GM18909 (cell line): ENCODE measurements at regions not wholly inside any gene's neighbourhood (a gene's known extent, or its start where the extent isn't known, plus 50 kb on each side); places are given as distances from the start of the nearest gene placed in this dataset.
"Not testable (repeated sequence)": the region's sequence is repeated elsewhere in the genome, so short reads cannot be mapped to it uniquely, and the experiment has no call there.

Experiments
- ATAC-seq: cut with Tn5 transposase; IDR thresholded peaks from one replicate; pipeline ENCODE4 v1.9.1; 2021; ENCODE audit warnings: mild to moderate bottlenecking; ENCODE audit not compliant: unreplicated experiment, poor library complexity

DNA sequence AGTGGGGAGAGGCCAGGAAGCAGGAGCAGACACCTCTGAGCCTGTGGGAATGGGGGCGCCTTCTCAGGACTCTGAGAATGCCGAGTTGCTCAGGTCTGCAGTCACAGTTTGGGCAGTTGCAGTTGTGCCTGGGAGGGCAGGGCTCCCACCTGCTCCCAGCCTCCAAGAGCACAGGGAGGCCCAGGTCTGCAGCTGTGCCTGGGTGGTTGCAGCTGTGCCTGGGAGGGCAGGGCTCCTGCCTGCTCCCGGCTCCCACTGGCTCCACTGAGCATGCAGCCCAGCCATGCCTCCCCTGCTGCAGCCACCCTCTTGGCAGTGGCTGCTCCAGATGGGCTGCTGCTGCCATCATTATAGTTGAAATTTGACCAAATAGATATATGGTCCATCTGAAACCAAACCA is 1062.8 kb upstream of the ACO1 start:
- ATAC-seq, result no peak

DNA sequence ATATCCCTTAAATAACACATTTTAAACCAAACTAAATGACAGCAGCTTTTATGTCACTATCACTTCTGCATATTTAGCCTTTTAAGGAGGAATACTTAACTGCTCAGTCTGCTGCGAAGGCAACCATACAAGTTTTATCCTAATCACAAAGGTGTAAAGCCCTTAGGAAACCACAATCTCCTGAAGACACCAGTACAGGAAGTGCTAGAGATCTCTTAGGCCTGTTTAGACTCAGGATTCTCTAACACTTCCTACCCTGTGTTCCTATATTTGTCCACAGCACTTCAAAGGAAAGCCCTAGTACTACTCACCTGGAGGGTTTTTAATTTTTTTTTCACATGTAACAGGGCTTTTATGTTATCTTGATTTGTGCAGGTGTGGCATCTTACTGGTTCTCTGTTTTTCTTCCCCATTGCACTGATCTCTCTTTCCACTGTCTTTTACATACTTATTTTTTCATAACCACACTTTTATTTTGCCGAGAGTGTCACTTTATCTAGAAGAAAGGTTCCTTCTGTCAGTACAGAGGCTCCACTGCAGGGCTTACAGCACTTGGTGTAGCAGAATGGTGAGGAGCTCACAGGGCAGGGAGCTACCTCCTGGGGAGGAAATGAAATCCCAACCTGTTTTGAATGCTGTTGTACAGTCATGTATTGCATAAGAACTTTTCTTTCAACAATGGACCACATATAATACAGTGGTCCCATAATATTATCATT is 1060.6 kb upstream of the ACO1 start:
- ATAC-seq, result peak; percentile 52

DNA sequence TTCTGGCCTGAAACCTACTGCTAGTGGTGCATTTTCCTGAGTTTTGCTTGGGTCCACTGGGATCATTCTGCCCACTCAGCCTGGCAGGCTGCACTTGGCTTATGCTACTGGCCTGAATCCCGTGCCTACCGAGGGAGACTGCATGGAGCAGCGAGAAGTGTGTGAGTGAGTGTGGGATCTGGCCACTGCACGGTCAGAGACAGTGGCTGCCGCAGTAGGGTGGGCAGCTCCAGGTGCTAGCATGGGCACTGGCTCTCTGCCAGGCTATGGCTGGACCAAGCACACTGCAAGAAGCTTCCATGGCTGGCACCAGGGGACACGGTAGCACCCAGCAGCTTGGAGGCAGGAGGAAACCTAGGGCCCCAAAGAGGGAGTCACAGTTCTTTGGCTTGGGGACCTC is 1058.7 kb upstream of the ACO1 start:
- no peak for ATAC-seq

DNA sequence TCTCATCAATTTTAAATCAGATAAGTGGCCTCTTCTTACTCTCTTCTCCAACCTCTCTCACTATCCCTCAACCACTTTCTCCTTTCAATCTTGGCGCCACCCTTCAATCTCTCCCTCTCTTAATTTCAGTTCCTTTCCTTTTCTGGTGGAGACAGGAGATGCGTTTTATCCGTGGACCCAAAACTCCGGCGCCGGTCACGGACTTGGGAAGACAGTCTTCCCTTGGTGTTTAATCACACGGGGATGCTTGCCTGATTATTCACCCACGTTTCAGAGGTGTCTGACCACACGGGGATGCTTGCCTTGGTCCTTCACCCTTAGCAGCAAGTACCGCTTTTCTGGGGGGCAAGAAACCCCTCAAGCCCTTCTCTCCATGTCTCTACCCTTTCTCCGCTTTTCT is 1057.6 kb upstream of the ACO1 start:
- ATAC-seq, result not testable (repeated sequence)

DNA sequence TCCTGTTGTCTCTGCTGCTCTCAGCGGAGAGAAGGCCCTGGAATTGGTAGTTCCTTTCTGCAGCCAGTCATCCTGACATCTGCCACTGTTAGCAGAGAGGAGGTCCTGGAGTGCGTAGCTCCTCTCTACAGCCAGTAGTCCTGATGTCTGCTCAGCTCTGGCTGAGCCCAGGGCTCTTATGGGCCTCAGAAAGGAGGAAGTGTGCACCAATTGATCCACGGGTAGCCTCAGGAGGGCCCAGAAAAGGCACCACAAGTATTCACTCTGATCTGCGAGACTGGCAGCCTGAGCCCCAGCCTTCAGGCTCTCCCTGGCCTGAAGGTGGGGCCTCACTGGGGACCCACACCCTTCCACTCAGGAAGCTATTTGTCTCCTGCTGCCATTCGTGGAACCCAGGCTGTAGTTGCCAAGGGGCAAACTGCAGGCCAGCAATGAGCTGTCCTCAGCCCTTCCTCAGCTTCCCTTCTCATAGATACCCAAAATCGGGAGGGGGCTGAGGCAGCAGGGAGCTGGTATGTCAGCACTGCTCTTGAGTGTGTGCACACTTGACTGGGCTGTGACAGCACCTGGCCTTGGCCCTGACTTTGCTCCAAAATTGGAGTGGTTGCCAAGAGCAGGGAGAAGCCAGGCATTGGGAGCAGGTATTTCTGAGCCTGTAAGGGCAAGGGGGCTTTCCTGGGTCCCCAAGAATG is 1049.5 kb upstream of the ACO1 start:
- ATAC-seq, result no peak

DNA sequence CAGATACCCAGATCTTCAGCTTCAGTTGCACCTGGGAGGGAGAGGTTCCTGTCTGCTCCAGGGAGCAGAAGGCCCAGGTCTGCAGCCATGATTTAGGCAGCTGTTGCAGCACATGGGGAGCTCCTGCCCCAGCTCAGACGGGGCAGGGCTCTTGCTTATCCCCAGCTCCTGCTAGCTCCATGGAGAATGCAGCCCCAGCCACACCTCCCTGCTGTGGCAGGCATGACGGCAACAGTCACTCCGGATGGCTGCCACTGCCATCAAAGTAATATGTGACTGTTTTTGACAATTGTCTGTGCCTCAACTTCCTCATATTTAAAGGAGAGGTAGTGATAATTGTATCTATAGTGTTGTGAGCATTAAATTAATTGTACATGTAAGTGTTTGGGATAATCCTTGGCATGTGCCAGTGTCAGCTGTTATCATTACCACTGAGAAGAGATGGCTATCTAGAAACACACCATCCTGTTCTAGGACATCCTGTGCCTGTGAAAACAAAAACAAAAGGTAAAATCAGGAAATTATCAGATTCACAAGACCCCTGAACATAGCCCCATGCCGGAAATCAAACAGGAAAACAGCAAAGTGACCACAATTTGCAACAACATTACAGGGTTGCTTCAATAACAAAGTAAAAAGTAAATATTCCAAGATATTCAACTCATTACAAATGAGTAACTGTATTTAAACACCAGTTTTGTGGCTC is 1048.8 kb upstream of the ACO1 start:
- ATAC-seq, result no peak

DNA sequence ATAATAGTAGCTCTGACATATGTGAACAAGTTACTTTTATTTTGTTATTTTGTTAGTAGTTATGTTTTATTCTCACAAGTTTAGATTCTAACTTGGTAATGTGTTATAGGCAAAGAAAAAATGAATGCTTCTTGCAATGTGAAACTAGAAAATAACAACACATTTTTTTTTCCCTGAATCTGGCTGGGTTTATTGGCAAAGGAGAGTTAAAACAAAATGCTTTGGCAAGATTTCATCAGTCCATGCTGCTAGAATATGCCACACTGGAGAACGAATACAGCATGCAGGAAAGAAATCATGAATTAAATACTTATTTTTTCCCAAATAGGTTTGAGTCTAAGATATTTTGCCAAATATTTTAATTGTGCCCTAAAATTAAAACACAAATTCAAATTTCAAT is 1048.1 kb upstream of the ACO1 start:
- no peak for ATAC-seq

DNA sequence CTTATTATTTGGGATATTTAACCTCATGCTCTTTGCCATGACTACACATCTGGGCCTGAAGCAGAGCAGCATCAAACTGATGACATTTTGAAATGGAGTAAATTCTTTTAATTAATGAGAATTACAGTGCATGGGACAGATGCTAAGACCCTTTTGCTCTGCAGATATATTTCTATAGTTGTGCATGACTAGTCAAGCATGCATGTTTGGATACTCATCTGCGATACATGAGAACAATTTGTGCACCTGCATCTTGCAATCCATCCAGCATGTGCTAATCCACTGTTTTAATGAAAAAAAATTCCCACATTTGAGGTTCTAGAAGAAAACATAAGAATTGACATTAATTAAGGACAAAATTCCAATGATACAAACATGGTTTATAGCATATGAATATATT is 1047.6 kb upstream of the ACO1 start:
- ATAC-seq, result no peak

DNA sequence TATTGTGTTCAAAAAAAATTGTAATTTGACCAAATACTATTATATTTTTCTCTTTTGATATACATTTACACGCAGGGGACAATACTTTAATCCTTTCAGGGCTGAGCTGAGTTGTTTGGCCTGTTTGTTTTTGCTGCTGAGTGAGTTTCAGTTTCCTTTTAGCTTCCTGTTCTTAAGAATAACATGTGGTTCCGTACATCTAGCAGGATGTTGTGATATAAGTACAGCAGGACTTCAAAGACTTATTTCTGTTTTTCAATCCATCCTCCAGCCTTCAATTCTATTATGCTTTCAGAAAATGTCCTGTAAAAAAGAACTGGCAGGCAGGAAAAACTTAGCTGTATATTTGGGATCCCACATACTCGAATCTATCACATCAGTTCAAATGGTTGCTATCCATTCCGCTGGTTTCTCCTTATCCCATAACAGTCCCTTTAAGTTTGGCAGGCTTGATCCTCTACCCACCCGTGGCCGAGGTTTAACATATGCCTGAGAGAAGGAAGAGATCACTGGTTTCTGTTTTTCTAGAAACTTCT is 1037.3 kb upstream of the ACO1 start:
- ATAC-seq, result peak; percentile 100

DNA sequence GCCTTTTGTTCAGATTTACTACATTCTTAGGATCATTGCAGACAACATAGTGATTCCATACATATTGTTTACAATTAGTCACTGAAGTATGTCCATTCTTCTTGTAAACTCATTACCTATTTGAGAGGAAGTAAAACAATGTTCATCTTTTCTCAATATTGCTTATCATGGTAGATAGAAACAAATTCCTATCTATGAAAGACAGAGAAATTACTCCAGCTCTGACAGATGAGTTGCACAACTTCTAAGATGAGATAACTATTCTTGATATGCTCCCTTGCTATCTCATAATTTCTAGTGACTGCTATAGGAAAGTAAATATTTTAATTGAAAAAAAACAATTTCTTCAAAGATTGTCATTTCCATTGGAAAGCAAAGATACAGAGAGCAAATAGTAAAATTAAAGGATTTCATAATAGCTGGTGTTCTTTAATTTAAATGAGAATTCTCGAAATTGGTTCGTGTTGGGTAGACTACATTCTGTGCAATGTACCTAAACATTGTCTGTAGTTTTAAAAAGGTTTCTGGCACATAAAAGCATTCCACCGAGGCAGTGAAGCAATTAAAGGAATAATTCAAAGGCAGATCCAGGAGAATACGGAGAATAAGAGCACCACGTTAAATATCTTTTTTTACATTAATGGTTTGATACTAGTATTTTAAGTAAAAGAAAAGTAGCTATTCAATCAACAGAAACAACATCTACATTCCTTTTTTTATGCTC is 1029.1 kb upstream of the ACO1 start:
- ATAC-seq, result no peak

DNA sequence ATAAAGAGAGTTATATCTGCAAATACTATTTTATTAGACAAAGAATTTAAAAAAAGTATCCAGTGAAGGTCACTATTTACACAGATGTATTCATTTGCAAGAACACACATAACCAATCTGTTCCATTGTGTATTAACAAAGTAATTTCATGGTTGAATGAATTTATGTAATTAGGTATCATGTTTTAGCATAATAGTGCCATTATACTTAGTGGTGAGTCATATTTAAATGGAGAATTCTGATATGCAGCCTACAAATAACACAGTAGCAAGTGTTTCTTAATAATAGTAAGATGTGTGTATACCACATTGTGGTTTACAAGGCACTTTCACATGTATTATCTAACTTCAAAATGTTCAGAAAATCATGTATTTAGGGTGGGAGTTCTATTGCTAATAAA is 1028.5 kb upstream of the ACO1 start:
- no peak for ATAC-seq

DNA sequence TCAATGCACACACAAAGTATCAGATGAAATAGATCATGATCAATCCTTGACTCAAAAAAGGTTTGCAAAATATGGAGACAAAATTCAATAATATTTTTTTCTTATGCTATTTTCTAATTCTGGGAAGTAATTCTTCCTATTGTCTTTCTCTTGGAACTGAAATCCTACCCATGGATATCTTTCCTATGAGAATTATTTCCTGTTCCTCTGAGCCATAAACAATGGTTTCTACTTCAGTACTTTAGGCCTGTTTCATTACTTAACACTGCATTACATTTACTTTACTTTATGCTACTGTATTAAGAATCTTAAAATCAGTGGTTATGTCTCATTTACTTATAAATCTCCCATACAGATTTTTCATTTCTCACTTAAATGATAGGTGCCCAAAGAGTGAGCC is 1025.4 kb upstream of the ACO1 start:
- no peak for ATAC-seq

DNA sequence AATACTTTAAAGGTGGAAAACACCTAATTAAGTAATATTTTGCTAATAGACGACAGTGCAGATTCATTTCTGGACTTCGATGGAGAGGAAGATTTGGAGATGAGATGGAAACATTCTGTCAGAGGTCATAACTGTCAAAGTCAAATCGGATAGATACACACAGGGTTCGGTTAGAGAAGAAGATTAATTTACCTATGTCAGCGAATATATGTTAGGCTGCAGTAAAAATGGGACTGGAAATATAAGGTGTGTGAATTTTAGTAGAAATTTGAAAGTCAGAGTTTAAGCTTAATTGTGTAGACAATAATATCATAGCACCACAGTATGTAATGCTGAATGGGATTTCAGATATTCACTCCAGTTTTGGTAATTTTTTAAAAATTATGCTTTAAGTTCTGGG is 1020.3 kb upstream of the ACO1 start:
- no peak for ATAC-seq

DNA sequence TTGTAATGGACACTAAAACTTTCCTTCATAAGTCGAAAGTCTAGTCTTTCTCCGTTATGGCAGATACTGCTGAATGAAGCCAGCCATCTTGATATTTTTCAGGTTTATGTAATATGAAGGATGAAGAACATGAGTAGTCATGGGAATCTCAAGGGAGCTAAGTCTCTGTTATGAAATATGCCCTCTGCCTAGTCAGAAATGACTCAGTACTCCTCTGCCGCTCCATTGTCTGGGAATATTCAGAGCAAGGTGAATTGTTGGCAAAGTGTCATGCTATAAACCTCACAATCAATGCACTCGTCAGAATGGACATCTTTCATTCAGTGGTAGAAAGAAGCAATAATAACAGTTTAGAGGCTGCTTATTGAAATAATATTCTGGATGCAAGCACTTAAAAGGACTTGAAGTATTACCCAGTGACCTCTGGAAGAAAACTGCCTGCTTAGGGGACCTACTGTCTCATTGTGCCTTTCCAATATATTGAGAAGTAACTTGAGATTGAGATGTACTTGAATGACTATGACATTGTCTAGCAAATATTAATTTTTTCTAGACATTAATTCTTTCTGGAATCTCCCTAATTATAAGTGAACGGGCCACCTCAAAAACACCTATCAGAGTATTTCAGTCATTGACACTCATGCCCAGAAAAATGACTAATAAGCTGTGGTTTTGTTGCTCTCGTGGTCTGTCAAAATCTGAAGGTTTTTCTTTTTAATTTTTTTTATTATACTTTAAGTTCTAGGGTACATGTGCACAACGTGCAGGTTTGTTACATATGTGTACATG is 1011.5 kb upstream of the ACO1 start:
- no peak for ATAC-seq

DNA sequence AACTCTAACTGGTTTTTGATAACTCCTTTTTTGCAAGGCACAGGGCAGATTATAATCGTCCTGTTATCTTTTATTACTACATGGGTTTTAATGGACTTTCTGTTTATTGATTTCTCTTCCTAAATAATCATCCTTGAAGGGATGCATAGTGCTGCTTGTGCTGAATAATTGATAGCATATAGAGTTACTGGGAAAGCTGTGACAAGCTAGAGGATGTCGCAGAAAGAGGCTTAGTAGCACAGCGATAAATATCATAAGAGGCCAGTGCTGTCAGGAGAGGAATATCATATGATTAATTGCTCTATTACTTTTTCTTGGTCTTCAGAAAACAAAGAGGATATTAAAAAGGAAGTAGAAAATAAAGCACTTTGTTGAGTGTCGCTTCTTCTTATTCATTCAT is 1007.1 kb upstream of the ACO1 start:
- no peak for ATAC-seq

DNA sequence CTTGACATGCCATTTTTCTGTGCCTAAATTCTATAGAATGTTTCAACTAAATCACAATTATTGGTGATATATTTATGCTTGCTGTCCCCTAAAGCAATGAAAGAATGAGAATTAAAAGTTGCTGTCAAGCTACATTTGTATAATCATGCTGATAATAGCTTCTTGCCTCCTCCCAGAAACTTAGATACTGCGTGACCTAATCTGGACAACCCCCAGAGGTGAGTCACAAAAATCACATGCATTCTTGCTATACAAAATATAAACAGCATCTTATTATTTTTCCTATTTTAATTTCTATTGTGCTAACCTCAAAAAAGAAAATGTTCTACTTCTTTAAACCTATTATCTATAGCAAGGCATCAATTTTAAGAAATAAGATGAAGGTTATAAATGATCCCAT is 995.8 kb upstream of the ACO1 start:
- ATAC-seq, result no peak

DNA sequence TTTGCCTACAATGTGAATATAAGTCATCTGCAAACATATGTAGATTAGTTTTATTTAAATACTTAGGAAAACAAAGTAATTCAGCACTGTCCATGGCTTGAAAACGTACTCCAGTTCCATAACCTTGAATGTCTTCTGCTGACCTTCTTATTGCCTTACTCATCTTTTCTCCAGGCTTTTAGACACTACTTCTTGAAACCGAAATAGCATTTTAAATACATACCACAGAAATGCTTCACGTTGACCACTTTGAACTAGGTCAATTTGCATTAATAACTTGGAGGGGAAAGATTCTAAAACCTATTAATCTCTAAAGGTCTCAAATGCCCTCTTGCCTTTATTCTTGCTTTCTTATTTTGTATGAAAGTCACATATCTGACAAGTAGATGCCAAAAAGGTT is 995.4 kb upstream of the ACO1 start:
- no peak for ATAC-seq

DNA sequence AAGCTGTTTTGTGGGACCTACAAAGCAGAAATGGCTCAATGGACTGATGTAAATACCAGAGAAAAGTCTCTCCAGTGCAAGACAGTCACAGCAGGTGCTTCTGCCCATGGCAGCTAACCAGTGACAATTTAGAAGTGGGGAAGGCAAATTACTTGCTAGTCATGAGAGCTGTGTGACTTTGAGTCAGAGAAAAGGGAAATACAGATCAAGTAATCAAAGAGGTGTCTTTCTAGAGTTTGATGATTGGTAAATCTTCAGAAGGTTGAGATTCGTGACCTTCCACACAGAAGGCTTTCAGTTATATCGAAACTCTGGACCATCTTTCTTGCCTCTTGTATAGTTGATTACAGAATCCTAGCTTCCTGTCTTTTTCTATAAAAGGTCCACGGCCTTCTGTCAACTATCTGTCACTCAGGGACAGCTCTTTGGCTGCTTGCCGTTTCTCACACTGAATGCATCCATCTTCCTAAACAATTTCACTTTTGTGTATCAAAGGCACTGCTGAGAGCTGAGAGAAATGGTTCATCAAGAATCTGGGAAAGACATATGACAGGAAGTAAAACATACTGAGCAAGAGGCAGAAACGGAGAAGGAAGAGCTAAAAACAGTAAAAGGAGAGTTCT is 993.9 kb upstream of the ACO1 start:
- peak; percentile 53 for ATAC-seq

DNA sequence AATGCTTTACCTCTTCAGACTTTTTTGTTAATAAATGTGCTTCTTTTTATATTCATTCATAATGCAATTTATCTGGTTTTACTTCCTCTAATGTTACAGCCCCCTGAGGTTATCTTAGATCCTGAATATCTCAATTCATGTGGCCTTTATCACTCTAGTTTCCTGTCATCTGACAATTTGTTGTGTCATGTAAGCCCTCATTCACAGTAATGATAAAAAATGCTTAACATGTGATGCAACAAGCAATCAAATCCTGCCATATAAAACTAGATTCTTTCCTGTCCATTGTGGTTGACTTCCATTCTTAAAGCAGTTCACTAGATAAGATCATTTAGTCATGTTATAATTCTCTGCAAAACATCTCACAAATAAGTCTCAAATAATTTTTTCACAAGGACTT is 991.2 kb upstream of the ACO1 start:
- ATAC-seq, result no peak
